Liver (tissue), 3 donors: ENCODE measurements at regions not wholly inside any gene's neighbourhood (a gene's known extent, or its start where the extent isn't known, plus 50 kb on each side); places are given as distances from the start of the nearest gene placed in this dataset.

ENCODE experiments used
- ATF3 ChIP-seq: IDR thresholded peaks from 2 replicates; pipeline ENCODE4 v1.6.1; 2016; ENCODE audit warnings: antibody characterized with exemption
- CTCF ChIP-seq: fragments of 150-350 bp; IDR thresholded peaks from 2 replicates; pipeline ENCODE4 v1.5.1; 2017; ENCODE audit warnings: improper control_type of control experiment, low read depth, low read length; ENCODE audit not compliant: missing input control
- EGR1 ChIP-seq, 2 donors: IDR thresholded peaks; 2 replicates each; pipeline ENCODE4 v1.6.1; 2016 to 2018; ENCODE audit warnings: antibody characterized with exemption in 2 of 2, low read depth in 2 of 2
- FOXA1 ChIP-seq: IDR thresholded peaks from 2 replicates; pipeline ENCODE4 v1.6.1; 2016; ENCODE audit warnings: antibody characterized with exemption
- GABPA ChIP-seq, 2 donors: IDR thresholded peaks in 1 of 2; conservative IDR thresholded peaks in 1 of 2; 2 replicates each; pipeline ENCODE4 v1.6.1; 2016; ENCODE audit warnings: antibody characterized with exemption in 2 of 2, mild to moderate bottlenecking in 1 of 2, moderate library complexity in 1 of 2
- JUND ChIP-seq, 2 donors: IDR thresholded peaks; 2 replicates each; pipeline ENCODE4 v1.6.1; 2016; ENCODE audit warnings: antibody characterized with exemption in 2 of 2
- MAX ChIP-seq: IDR thresholded peaks from 2 replicates; pipeline ENCODE4 v1.6.1; 2016; ENCODE audit warnings: antibody characterized with exemption
- REST ChIP-seq: IDR thresholded peaks from 2 replicates; pipeline ENCODE4 v1.6.1; 2016; ENCODE audit warnings: antibody characterized with exemption, mild to moderate bottlenecking
- SP1 ChIP-seq: IDR thresholded peaks from 2 replicates; pipeline ENCODE4 v1.6.1; 2018; ENCODE audit warnings: antibody characterized with exemption, mild to moderate bottlenecking
- TAF1 ChIP-seq: conservative IDR thresholded peaks from 2 replicates; pipeline ENCODE4 v1.6.1; 2016; ENCODE audit warnings: antibody characterized with exemption, mild to moderate bottlenecking
- YY1 ChIP-seq: IDR thresholded peaks from 2 replicates; pipeline ENCODE4 v1.6.1; 2016; ENCODE audit warnings: antibody characterized with exemption, mild to moderate bottlenecking
- ZBTB33 ChIP-seq: IDR thresholded peaks from 2 replicates; pipeline ENCODE4 v1.6.1; 2016; ENCODE audit warnings: antibody characterized with exemption
- donor health status: healthy.
- donor health status: healthy.

GRCh38 chr21:35896060-35896459, 164.3 kb downstream of the SETD4 start:
- TF ChIP-seq FOXA1 = no peak
- TF ChIP-seq CTCF = no peak
- no peak for TF ChIP-seq MAX
- TF ChIP-seq ZBTB33 = no peak
- TF ChIP-seq YY1 = no peak
- no peak for TF ChIP-seq TAF1
- TF ChIP-seq EGR1 (IDR thresholded peaks at IDR 0.05; ENCODE audit: low read depth in 2 of 2) = no peak
- no peak for TF ChIP-seq GABPA (IDR thresholded peaks at IDR 0.05 in 1 of 2, conservative IDR thresholded peaks at IDR 0.05 in 1 of 2)
- TF ChIP-seq ATF3 = no peak
- TF ChIP-seq REST = no peak
- TF ChIP-seq JUND (IDR thresholded peaks at IDR 0.05) = no peak
- TF ChIP-seq SP1 = no peak
